MCF 10A (cell line): ENCODE measurements at regions not wholly inside any gene's neighbourhood (a gene's known extent, or its start where the extent isn't known, plus 50 kb on each side); places are given as distances from the start of the nearest gene placed in this dataset.

ENCODE experiments used
- BruUV-seq: library from RNA; stranded (reverse); fragments of 400-500 nt; replicated peaks from 2 replicates; lab custom pipeline; 2021; lab: Mats Ljungman, UMichigan
- CTCF ChIA-PET: fragments of 300-600 bp; sonication (Branson Sonifier 250); formaldehyde crosslinking; extraction: SDS; loops from one replicate; lab custom pipeline; 2021; ENCODE audit warnings: antibody characterized with exemption, inconsistent platforms; lab: Yijun Ruan, JAX
- POLR2A ChIA-PET: fragments of 300-600, 350-650 bp; sonication (Branson Sonifier 250); formaldehyde crosslinking; extraction: SDS; loops from one replicate; lab custom pipeline; 2020; ENCODE audit warnings: antibody characterized with exemption, inconsistent platforms; lab: Yijun Ruan, JAX
- DNase-seq: peaks from one replicate; pipeline ENCODE4 v3.0.0-alpha.2; 2018; ENCODE audit not compliant: unreplicated experiment
- H3K27ac Mint-ChIP-seq: one replicate; pipeline ENCODE4 v1.8.0; 2022; ENCODE audit warnings: mild to moderate bottlenecking, low read depth, mixed read lengths; ENCODE audit not compliant: unreplicated experiment
- H3K27me3 Mint-ChIP-seq: one replicate; pipeline ENCODE4 v1.8.0; 2022; ENCODE audit warnings: mixed read lengths; ENCODE audit not compliant: insufficient read depth, unreplicated experiment
- H3K36me3 Mint-ChIP-seq: one replicate; pipeline ENCODE4 v1.8.0; 2022; ENCODE audit warnings: mild to moderate bottlenecking, moderate library complexity, mixed read lengths; ENCODE audit not compliant: insufficient read depth, unreplicated experiment
- H3K4me1 Mint-ChIP-seq: one replicate; pipeline ENCODE4 v1.8.0; 2022; ENCODE audit warnings: mixed read lengths; ENCODE audit not compliant: insufficient read depth, unreplicated experiment
- H3K4me3 Mint-ChIP-seq: one replicate; pipeline ENCODE4 v1.8.0; 2022; ENCODE audit warnings: mild to moderate bottlenecking, moderate library complexity, mixed read lengths; ENCODE audit not compliant: unreplicated experiment
- H3K9me3 Mint-ChIP-seq: one replicate; pipeline ENCODE4 v1.8.0; 2022; ENCODE audit warnings: mixed read lengths; ENCODE audit not compliant: unreplicated experiment
- CTCF ChIP-seq: fragments of 200-600 bp; IDR thresholded peaks from one replicate; pipeline ENCODE4 v1.8.0; 2022; ENCODE audit warnings: antibody characterized with exemption, mild to moderate bottlenecking; ENCODE audit not compliant: unreplicated experiment
- intact Hi-C: fragments of 100-400 bp; cut with micrococcal nuclease; formaldehyde crosslinking; loops from 2 replicates; pipeline ENCODE4 v1.14.1; 2022

GRCh38 chr3:184643442-184643841 is 68.4 kb downstream of the MAGEF1 start:
- peaks cover 9% of the 10 kb centered on the region for H3K4me1 Mint-ChIP-seq
- ChIA-PET CTCF (no interaction called here), POLR2A (interaction anchor here (0.6 kb wide), 1 partner anchor 131 kb away, joined by 3 read pairs; no protein-coding TSS in a partner anchor)
- no peaks in the 10 kb centered on the region for H3K36me3 Mint-ChIP-seq
- no TSS peak for BruUV-seq
- no peak for TF ChIP-seq CTCF
- no peak overlapping the region for H3K27ac Mint-ChIP-seq
- H3K4me3 Mint-ChIP-seq = no peak overlapping the region
- DNase-seq = no peak
- no peaks in the 10 kb centered on the region for H3K9me3 Mint-ChIP-seq
- intact Hi-C loops = no loop called here
- no peaks in the 10 kb centered on the region for H3K27me3 Mint-ChIP-seq

GRCh38 chr3:184642631-184643285 is 69.1 kb downstream of the MAGEF1 start:
- DNase-seq = no peak
- POLR2A ChIA-PET = no interaction called here
- no TSS peak for BruUV-seq
- no peak overlapping the region for H3K4me3 Mint-ChIP-seq
- CTCF ChIA-PET = no interaction called here
- H3K27me3 Mint-ChIP-seq = no peaks in the 10 kb centered on the region
- TF ChIP-seq CTCF = no peak
- no peaks in the 10 kb centered on the region for H3K9me3 Mint-ChIP-seq
- peaks cover 9% of the 10 kb centered on the region for H3K4me1 Mint-ChIP-seq
- H3K36me3 Mint-ChIP-seq = no peaks in the 10 kb centered on the region
- intact Hi-C loops = no loop called here
- H3K27ac Mint-ChIP-seq = no peak overlapping the region

- ChIA-PET CTCF (interaction anchor here (0.6 to 0.7 kb wide), 2 partner anchors 41 to 286 kb away, joined by 3 read pairs; no protein-coding TSS in a partner anchor), POLR2A (interaction anchor here (0.7 to 1.0 kb wide), 2 partner anchors 80 to 93 kb away, joined by 3 read pairs; partner anchors contain the start of gene EPHB3)
- intact Hi-C loops = no loop called here
- Mint-ChIP-seq H3K36me3 (no peaks in the 10 kb centered on the region), H3K4me3 (no peak overlapping the region), H3K27ac (no peak overlapping the region), H3K27me3 (no peaks in the 10 kb centered on the region), H3K9me3 (no peaks in the 10 kb centered on the region), H3K4me1 (peaks cover 9% of the 10 kb centered on the region)
- no peak for DNase-seq
- no TSS peak for BruUV-seq
- TF ChIP-seq CTCF = no peak
Observed at GRCh38 chr3:184641430-184641829, 70.4 kb downstream of the MAGEF1 start.

GRCh38 chr3:184639351-184639750 is 72.5 kb downstream of the MAGEF1 start:
- no peak overlapping the region for H3K4me3 Mint-ChIP-seq
- no peak for TF ChIP-seq CTCF
- BruUV-seq = no TSS peak
- no peaks in the 10 kb centered on the region for H3K36me3 Mint-ChIP-seq
- no peaks in the 10 kb centered on the region for H3K27me3 Mint-ChIP-seq
- no peak overlapping the region for H3K27ac Mint-ChIP-seq
- no peaks in the 10 kb centered on the region for H3K9me3 Mint-ChIP-seq
- no peak for DNase-seq
- POLR2A ChIA-PET = no interaction called here
- peaks cover 13% of the 10 kb centered on the region for H3K4me1 Mint-ChIP-seq
- CTCF ChIA-PET = interaction anchor here (0.7 kb wide), 1 partner anchor 8 kb away, joined by 3 read pairs; no protein-coding TSS in a partner anchor
- intact Hi-C loops = no loop called here
